GM21515 (cell line): ENCODE measurements at regions not wholly inside any gene's neighbourhood (a gene's known extent, or its start where the extent isn't known, plus 50 kb on each side); places are given as distances from the start of the nearest gene placed in this dataset.

Source experiments
- ATAC-seq: cut with Tn5 transposase; IDR thresholded peaks from one replicate; pipeline ENCODE4 v1.9.1; 2021; ENCODE audit not compliant: unreplicated experiment

DNA sequence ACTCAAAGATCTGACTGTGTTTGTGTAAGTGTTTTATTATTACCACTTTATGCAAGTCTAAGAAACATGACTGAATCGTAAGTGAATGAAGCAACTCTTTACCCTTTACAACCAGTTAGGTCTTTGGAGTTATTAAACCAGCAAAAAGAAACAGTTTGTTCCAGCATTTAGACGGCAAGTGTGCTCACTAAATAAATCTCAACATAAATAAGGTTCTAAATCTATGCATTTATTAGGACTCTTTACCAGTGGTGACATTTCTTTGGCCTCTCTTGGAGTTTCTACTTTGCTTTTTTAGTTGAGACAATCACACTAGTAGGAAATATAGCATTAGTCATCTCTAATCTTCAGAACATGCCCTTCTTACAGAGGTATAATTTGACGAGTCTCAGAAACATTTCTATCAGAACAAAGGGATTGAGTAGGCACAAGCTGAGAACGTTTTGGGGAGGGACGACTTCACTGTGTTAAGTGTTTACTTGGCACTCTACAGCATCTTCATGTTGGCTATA, 739.9 kb upstream of the NR2F2 start:
- ATAC-seq: no peak

DNA sequence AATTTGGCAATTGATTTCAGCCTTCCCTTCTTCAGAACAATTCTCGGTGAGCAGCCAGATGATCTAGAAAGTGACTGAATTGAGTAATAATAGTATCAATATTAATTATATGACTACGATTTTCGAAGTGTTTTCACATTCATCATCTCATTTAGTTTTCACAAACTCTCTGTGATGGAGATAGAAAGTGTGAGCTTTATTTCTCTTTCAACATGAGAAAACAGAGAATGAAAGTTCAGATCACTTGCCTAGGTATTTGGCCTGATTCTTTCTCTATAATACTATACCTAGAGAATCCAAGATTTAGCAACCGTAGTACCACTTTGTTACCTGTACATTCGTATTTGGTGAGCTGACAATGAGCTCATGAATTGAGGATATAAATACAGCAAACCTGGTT, 739.2 kb upstream of the NR2F2 start:
- ATAC-seq: no peak

DNA sequence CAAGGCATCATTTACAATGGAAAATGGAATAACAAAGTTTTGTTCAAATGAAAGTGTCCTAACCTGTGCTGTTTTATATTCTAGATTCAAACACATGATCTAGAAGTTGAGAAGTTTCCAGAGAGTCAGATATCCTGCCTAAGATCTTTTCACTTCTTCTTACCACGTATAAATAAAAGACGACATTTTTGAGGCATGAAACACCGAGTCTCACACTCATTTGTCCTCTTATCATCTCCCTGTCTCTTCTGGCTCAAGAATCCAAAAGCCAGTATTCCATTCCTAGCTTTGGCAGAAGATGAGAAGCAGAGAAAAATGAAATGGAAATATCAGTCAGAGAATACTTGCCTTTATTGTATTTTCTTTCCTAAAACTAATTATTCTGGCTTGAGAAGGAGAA, 738.6 kb upstream of the NR2F2 start:
- ATAC-seq: no peak

DNA sequence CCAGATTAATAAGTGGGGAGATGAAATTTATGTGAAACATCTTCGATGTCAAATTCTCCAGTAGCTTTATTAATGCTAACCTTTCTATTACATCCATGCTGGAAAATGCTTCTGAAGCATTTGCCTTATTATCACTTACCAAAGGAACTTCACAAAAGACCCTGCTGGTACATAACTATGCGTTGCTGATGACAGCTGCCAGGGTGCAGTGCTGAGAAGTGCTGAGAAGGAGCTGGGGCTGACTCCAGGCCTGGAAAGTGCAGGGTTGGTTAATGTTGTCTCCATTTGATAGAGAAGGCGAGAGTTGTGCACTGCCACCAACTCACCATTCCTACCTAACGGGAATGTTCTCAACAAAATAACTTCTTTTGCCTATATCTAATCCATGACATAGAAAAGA, 736.0 kb upstream of the NR2F2 start:
- ATAC-seq: no peak

DNA sequence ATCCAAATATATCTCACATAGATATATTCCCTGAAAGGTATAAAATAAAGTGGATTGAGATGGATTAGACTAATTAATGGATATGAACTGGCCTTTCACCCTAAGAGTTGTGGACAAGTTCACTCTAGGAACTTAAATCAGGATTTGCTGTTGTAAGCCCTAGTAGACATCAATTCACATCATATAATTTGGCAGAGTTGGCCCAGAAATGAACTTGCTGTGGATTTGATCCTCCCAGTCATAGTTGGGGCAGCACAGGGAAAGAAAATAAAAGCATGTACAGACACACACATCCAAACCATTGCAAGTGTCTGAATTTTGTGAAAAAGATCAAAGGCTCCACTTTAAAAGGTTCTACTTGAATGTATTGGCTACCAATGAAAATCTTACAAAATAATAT, 734.7 kb upstream of the NR2F2 start:
- ATAC-seq: no peak

DNA sequence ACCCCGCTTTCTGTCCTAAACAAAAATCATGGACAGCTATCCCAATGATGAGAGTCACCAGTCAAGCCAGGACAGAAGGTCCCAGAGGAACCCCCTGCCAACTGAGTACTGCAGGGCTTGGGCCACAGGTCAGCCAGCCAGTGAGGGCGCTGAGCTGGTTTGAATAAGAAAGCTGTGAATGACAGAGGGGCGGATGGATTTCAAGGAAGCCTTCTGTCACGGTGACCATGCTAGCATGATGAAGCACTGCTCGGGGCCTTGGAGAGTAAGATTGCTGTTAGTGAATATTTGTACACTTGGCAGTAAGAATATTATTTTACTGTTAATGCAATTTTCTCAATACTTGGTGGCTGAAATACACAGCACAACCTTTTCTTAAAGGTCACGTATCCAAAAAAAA, 734.0 kb upstream of the NR2F2 start:
- no peak for ATAC-seq

DNA sequence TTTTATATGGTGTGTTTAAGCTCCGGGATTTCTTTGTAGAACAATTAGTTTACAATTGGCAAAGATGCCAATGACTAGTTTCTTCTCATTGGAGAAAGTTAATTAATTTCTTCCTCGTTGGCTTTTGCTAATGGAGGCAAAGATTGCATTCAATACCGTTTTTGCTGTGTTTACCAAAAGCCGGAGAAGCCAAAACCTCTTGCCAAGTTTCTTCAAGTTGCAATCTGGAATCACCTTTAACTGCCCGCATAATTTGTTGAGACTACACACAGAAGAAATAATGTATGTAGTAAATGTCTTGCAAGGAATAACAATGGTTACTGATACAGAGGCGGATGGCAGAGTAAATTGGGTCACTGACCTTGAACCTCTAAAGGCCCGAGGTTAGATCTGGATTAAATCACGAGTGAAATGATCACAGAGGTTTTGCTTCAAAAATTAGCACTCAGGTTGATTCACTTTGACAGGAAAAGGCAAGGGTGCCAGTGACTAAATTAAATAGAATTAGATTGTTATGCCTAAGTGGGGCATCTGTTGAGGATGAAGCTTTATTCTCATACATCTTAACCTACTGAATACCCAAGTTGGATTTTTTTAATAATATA, 732.1 kb upstream of the NR2F2 start:
- no peak for ATAC-seq

DNA sequence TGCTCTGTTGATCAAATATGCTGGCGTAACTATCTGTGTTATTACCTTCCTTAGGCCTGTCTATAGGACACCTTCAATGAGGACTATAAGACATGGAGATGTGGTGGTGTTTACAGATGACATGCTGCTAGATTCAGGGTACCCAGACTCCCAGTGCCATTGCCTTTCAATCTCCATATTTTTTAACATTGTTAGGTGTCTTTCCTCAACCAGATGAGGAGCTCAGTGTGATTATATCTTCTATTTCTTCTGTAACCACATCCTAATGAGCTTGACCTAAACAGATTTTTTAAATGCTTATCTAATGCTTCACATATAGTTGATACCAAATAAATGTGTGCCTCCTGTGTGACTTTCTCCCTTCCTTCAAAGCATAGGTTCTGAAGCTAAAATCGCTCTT, 730.1 kb upstream of the NR2F2 start:
- ATAC-seq: no peak

DNA sequence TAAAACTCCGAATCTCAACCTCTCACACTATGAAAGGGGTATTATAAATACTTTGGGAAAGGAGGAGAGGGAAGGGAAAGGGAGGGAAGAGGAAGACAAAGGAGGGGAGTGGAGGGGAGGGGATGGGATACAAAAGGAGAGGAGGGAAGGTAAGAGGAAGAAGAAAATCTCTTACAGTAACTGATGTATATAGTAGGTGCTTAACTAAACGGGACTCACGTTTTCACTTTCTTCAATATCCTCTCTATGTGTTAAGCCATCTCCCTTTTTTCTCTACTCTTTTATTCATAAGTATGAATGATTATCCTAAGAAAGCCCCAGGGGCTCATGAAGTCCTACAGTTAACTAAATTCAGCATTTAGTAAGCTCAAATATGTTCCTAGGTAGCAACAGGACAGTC, 729.6 kb upstream of the NR2F2 start:
- no peak for ATAC-seq

DNA sequence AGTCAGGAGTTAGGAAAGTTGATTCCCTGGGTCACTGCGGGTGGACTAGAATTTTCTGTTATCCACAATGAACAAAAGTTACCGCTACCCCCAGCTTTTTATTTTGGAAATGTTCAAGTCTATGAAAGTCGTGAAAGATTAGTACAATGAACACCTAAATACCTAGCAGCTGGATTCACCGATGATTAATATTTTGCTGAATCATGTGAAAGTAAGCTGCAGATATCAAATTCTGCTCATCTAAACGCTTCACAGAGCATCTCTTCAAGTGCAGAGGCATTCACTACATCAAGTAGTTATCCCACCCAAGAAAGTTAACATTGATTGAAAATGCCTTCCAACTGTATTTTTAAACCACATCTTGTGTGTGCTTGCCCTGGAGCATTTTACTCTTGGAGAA, 729.0 kb upstream of the NR2F2 start:
- ATAC-seq: no peak

DNA sequence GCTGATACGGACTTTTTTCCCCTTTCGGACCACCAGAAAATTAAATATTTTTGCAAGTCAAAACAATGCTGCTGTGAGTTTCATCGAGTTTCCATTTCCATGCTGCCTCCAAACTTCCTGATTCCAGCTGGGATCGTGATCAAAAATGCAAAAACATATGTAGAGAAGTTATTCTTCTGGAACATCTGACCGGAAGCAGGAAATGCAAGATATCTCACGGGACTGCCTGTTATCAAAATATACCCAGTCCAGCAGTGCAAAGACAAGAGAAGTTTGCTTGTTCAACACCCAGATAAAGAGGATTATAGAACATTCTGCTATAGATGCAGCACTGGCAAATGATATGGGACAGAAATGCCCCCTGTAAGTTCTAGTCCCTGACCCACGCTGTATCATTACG, 726.7 kb upstream of the NR2F2 start:
- no peak for ATAC-seq

DNA sequence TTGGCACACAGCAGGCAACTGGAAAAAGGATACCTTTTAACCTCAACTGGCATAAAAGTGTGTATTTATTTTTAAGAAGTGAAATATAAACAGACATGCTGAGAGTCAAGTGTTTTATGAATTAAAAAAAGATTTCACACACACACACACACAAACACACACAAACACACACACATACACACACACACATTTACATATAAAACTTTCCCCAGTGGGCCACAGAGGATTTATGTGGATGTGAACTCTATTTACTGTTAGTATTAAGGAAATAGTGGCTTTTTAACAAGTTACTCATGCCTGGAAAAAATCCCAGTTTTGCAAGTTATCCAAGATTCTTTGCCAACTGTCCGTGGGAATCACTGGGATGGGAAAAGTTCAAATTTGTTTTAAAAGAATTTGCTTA, 725.9 kb upstream of the NR2F2 start:
- ATAC-seq: no peak

DNA sequence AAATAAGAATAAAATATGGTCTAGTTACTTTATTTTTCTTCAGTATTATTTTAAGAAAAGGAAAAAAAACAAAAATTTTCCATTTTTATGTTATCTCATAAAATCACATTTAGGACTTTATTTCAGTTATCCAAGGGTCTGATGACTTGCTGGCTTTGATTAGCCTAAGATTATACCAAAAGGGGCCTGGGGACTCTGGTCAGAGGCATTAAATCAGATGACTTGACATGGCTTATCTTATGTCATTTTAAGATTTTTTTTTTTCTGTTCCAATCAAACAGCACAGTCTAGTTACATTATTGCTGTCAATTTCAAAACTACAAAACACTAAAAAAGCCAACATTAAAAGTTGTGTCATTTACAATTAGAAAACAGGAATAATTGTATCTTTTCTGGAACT, 725.4 kb upstream of the NR2F2 start:
- no peak for ATAC-seq

DNA sequence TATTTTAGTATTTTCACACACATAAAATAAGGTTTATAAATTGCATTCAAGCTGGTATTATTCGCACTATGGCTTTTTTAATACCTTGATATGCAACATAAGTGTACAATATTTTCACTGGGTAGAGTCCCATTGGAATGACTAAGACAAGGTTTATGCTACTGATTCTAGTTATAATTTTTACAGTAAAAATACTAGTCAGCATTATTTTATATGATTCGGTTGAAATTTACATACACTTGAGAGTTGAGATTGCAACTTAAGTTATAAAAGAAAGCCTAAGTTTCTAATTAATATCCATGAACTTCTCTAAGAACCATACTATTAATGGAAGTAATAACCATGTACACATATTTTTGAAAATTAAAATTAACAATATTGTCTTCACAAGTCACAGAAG, 723.9 kb upstream of the NR2F2 start:
- no peak for ATAC-seq

DNA sequence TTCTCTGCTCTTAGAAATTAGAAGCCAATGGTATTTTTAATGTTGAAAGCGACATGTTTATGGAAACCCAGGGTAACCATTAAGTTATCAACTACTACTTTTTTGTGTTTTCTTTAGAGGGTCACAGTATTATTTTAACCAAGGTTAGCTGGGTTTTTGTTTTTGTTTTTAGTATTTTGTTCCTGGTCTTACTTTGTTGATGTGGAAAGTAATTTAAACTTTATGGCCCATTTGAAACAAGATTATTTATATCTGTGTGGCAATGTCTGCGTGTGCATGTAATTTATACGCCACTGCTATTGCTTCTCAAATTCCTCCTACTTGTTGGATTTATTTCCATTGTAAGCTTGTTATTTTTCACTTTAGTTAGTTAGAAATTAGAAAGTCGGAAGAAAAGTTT, 722.1 kb upstream of the NR2F2 start:
- ATAC-seq: no peak

DNA sequence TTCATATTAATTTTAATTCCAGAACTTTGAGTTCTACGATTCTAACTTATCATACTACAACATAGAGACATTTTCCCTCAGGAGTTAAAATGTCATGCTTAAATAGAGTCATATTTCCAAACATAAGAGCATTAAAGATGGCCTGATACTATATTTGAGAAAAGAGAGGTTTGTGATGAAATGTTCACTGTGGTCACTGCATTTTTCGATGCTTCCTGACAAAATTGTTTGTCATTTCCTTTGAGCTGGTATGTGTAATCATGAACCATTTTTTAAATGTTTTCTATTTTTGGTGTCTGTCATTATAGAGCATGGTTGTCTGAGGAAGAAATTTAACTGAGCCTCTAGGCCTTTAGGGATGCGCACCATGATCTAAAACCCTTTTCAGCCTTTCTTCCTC, 721.4 kb upstream of the NR2F2 start:
- no peak for ATAC-seq

DNA sequence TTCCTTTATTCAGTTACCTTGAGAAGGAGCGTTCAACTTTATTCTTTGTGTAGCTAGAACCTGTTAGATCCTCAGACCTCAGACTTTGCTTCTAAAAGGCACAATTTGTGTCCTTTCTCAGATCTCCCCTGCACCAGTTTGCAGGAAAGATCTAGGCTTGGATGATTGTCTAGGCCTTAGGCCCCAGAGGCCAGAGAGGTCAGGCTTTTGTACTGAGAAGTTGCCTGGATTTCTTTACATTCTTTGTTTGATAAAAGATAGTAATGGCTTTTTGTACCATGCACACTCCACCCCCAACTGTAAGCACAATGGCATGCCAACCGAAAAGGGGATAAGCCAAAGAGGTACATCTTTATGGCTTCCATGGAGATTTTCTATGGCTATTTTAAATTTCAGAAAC, 719.6 kb upstream of the NR2F2 start:
- no peak for ATAC-seq

DNA sequence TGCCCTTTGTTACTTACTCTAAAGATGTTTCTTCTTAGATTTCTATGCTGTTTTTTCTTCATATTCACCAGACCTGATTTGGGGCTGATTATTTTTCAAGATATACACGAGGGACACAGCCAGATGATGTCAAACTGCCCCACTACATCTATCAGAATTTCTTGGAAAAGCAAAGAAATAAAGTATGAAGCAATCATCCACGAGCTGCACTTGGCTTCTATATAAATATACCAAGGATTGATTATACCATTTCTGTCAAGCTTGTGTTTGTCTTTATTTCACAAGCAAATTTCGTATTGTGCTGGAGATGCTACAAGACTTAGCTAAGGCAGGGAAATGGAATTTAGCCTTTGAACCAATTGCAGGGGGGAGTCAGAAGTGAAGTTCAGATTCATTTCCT, 715.1 kb upstream of the NR2F2 start:
- no peak for ATAC-seq

DNA sequence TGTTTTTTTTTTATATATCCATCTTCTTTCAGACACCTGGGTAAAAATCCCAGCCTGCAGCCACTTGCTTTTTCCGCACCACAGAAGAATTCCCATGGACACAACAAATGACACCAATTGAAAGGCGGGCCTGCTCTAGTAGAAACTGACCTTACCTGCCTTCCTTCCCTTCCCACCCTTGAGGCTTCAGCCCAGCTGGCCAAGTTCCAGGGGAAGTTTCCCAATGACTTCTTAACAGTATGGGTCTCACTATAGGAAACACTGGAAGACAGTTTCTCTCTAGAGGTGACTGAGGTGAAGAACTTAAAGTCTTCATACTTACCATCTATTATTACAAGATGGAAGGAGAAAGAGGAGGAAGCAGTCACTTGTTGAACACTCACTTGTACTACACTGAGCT, 714.2 kb upstream of the NR2F2 start:
- no peak for ATAC-seq

DNA sequence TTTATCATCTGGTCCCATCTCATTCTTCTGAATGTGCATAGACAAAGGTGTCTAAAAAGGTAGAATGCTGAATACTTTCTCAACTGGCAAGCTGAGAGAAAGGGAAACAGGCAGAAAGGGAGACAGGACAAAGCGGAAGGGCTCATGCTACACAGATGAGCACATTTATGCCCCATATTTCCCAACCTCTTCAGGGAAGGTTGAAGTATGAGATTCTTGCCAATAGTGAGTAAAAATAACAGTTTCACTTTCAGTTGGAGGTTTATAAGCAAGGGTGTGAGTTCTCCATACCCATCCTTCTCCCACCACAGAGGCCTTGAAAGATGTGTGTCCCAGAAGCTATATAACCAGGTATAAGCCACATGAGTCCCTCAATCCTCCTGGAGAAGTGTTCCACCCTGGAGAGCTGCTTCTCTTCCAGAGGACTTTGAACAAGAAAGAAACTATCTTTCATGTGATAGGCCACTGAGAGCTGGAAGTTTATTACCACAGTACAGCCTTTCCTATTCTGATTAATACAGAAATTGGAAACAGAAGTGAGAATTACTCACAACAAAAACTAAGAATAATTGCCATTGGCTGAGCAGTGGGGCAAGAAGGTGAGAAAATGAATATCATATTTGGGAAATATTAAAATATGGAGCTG, 709.4 kb upstream of the NR2F2 start:
- no peak for ATAC-seq

DNA sequence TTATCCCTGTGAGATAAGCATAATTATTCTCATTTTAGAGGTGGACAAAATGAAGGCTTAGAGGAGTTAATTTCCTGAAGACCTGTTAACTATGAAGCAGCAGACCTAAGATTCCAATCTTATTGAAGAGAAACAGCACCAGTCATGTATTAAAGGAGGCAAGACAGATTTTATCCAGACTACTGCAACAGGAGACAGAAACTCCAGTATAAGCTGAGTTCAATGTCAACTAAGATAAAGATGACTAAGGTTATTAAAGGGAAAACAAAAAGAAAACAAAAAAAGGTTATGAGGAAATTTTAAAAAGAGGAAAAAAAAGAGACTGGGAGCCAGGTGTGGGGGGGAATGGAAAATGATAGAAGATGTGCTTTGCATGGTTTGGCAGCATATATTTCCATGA, 707.7 kb upstream of the NR2F2 start:
- no peak for ATAC-seq

DNA sequence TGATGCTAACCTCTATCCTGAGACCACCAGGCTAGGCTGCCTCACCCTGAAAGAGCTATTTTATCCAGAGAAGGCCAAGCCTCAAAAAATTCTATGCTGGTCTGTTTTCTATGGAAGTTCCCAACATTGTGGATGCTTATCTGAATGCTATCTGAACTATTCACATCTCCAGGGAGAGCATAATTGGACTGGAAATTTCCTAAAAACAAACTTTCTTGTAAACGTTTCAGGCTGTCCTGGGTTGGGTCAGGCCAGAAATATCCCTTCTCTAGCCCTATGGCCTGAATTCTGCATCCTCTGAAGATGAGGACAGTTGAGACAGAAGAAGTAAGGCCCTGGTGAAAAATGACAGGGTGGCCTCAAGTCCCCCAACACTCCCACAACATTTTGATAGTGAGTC, 706.4 kb upstream of the NR2F2 start:
- no peak for ATAC-seq
